Osteoblast (primary cell): ENCODE measurements at regions not wholly inside any gene's neighbourhood (a gene's known extent, or its start where the extent isn't known, plus 50 kb on each side); places are given as distances from the start of the nearest gene placed in this dataset.

Source experiments
- DNase-seq: peaks from one replicate; pipeline ENCODE4 v3.0.0; 2011; ENCODE audit warnings: low spot score, mixed read lengths; ENCODE audit not compliant: insufficient read length; ENCODE audit errors: missing footprints
- H2AFZ ChIP-seq: 2 replicates; pipeline ENCODE4 v1.6.0; 2011; ENCODE audit warnings: mild to moderate bottlenecking, low read length
- H3K27ac ChIP-seq: 2 replicates; pipeline ENCODE4 v1.5.1; 2011; ENCODE audit warnings: mild to moderate bottlenecking, low read depth, low read length, moderate library complexity
- H3K27me3 ChIP-seq: 2 replicates; pipeline ENCODE4 v1.6.0; 2012; ENCODE audit warnings: mild to moderate bottlenecking, control low read depth, inconsistent platforms, low read length, moderate library complexity; ENCODE audit not compliant: insufficient read depth
- H3K36me3 ChIP-seq: 2 replicates; pipeline ENCODE4 v1.5.1; 2011; ENCODE audit warnings: mild to moderate bottlenecking, low read length, control low read depth, moderate library complexity; ENCODE audit not compliant: insufficient read depth
- H3K4me1 ChIP-seq: 2 replicates; pipeline ENCODE4 v1.5.1; 2011; ENCODE audit warnings: mild to moderate bottlenecking, low read length, control low read depth, moderate library complexity; ENCODE audit not compliant: insufficient read depth
- H3K4me2 ChIP-seq: 2 replicates; pipeline ENCODE4 v1.6.0; 2011; ENCODE audit warnings: mild to moderate bottlenecking, low read length; ENCODE audit not compliant: insufficient read depth
- H3K4me3 ChIP-seq: fragments of 200-600 bp; sonication (generic); 3 replicates; pipeline ENCODE4 v1.5.1; 2012; ENCODE audit warnings: mild to moderate bottlenecking, low read length, inconsistent platforms; ENCODE audit not compliant: insufficient read depth
- H3K79me2 ChIP-seq: 2 replicates; pipeline ENCODE4 v1.6.0; 2012; ENCODE audit warnings: mild to moderate bottlenecking, low read length, control low read depth, inconsistent platforms; ENCODE audit not compliant: insufficient read depth
- H3K9me3 ChIP-seq: 2 replicates; pipeline ENCODE4 v1.5.1; 2011; ENCODE audit warnings: low read depth, low read length, control low read depth
- H4K20me1 ChIP-seq: 2 replicates; pipeline ENCODE4 v1.6.0; 2012; ENCODE audit warnings: mild to moderate bottlenecking, low read length, control low read depth; ENCODE audit not compliant: insufficient read depth
- TF ChIP-seq, protein P1 (sequence below): IDR thresholded peaks from 2 replicates; pipeline ENCODE4 v1.5.1; 2011; ENCODE audit warnings: mild to moderate bottlenecking, low read depth, low read length, moderate library complexity; ENCODE audit errors: extremely low read depth

DNA sequence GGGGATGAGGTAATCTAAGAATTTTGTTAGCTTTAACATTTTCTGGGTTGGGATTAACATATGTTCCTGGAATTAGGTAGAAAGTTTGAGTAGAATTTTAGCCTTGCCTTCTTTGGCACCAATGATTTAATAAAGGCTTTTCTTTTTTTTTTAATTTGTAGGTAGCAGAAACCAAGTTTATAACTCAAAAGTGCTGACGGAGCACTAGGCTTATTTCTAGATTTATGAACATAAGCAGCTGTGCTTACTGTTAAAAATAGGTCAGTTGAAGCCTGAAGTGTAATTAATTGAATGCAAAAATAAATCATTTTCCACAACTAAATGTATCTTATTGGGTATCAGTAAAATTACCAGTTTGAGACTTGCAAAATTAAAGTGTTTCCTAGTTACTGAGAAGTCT, 62.4 kb downstream of the TAF11L14 start:
- Histone ChIP-seq H3K9me3 (no peaks in the 10 kb centered on the region), H3K4me3 (no peak overlapping the region), H2AFZ (no peak overlapping the region), H3K79me2 (no peaks in the 10 kb centered on the region), H4K20me1 (no peaks in the 10 kb centered on the region), H3K27ac (no peak overlapping the region), H3K4me2 (no peak overlapping the region), H3K36me3 (no peaks in the 10 kb centered on the region), H3K27me3 (no peaks in the 10 kb centered on the region), H3K4me1 (no peaks in the 10 kb centered on the region)
- DNase-seq: no peak
- TF ChIP-seq, protein P1, sequence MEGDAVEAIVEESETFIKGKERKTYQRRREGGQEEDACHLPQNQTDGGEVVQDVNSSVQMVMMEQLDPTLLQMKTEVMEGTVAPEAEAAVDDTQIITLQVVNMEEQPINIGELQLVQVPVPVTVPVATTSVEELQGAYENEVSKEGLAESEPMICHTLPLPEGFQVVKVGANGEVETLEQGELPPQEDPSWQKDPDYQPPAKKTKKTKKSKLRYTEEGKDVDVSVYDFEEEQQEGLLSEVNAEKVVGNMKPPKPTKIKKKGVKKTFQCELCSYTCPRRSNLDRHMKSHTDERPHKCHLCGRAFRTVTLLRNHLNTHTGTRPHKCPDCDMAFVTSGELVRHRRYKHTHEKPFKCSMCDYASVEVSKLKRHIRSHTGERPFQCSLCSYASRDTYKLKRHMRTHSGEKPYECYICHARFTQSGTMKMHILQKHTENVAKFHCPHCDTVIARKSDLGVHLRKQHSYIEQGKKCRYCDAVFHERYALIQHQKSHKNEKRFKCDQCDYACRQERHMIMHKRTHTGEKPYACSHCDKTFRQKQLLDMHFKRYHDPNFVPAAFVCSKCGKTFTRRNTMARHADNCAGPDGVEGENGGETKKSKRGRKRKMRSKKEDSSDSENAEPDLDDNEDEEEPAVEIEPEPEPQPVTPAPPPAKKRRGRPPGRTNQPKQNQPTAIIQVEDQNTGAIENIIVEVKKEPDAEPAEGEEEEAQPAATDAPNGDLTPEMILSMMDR: no peak

DNA sequence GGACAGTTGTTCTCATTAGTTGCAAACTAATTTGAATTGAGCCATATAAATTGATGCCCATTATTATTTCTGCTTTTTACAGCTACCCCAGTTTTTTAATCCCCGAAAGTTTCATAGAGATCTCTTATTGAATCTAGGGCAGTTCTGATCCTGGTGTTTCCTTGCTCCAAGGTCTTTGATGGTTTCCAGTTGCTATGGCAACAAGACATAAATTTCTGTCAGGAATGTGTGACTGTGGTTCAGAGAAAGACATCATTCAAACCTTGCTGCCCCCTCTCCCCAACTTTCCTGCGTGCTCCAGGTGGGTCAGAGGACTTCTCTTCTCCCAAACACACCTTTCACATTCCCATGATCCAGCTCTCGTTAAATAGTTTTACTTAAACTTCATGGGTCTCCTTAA, 63.4 kb downstream of the TAF11L14 start:
- no peak overlapping the region for H2AFZ ChIP-seq
- DNase-seq: no peak
- no peak overlapping the region for H3K4me3 ChIP-seq
- no peaks in the 10 kb centered on the region for H3K36me3 ChIP-seq
- H3K4me1 ChIP-seq: no peaks in the 10 kb centered on the region
- TF ChIP-seq, protein P1: no peak
- H4K20me1 ChIP-seq: no peaks in the 10 kb centered on the region
- no peaks in the 10 kb centered on the region for H3K79me2 ChIP-seq
- no peak overlapping the region for H3K27ac ChIP-seq
- H3K9me3 ChIP-seq: no peaks in the 10 kb centered on the region
- no peaks in the 10 kb centered on the region for H3K27me3 ChIP-seq
- H3K4me2 ChIP-seq: no peak overlapping the region

DNA sequence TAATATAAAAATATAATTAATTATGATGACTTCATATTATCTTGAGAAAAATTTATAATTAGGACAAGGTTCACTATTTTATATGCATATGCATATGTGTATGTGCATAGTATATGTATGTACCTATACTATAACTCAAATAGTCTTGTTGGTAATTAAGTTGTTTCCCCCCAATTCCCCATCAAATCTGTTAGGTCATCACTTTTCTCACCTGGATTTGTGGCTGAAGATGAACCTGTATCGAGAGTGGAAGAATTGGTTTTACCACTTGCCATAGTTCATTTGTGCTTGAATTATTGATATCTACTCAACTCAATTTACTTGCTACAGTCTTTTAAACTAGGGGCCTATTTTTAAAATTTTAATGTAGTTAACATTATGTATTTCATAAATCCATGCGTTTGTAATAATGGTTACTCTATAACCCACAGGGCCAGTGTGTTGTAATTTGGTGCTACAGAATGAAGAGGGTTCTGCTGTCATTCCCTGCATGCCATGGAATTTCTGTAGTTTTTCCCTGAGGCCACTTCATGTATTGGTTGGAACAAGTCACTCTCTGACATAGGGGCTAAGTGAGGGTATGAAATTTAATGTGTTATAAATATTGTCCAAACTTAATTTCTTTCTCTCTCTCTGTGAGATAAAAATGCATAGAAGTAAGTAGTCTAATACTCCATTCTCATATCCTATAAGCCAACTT, 74.9 kb downstream of the TAF11L14 start:
- no peaks in the 10 kb centered on the region for H3K79me2 ChIP-seq
- no peaks in the 10 kb centered on the region for H3K4me1 ChIP-seq
- H3K27ac ChIP-seq: no peak overlapping the region
- H3K4me3 ChIP-seq: no peak overlapping the region
- TF ChIP-seq, protein P1: no peak
- DNase-seq: no peak
- no peaks in the 10 kb centered on the region for H3K27me3 ChIP-seq
- no peak overlapping the region for H2AFZ ChIP-seq
- no peaks in the 10 kb centered on the region for H3K36me3 ChIP-seq
- no peaks in the 10 kb centered on the region for H4K20me1 ChIP-seq
- H3K4me2 ChIP-seq: no peak overlapping the region
- H3K9me3 ChIP-seq: no peaks in the 10 kb centered on the region

DNA sequence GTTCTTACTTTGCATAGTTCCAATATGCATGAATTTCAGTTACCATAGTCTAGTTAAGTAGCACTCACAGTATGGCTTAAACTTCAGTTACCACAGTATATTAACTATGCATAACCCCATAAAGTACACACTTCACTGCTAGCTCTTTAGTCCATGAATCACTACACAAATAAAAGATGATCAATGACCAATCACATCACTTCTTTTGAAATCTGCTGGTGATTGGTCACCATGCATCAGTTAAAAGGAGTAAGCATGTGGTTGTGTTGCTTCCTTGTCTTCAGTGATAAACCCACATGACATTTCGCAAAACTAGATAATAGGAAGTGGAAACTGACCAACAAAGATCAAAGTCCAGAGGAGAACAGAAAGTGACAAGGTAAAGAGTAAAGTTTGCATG, 79.0 kb downstream of the TAF11L14 start:
- no peak overlapping the region for H3K4me2 ChIP-seq
- no peak overlapping the region for H3K27ac ChIP-seq
- H3K79me2 ChIP-seq: no peaks in the 10 kb centered on the region
- H4K20me1 ChIP-seq: no peaks in the 10 kb centered on the region
- DNase-seq: peak; percentile 62
- no peaks in the 10 kb centered on the region for H3K36me3 ChIP-seq
- TF ChIP-seq, protein P1: no peak
- no peak overlapping the region for H3K4me3 ChIP-seq
- H3K27me3 ChIP-seq: no peaks in the 10 kb centered on the region
- H2AFZ ChIP-seq: no peak overlapping the region
- no peaks in the 10 kb centered on the region for H3K9me3 ChIP-seq
- H3K4me1 ChIP-seq: no peaks in the 10 kb centered on the region
